ENCODE measurements at regions not wholly inside any gene's neighbourhood (a gene's known extent, or its start where the extent isn't known, plus 50 kb on each side); places are given as distances from the start of the nearest gene placed in this dataset.

DNA sequence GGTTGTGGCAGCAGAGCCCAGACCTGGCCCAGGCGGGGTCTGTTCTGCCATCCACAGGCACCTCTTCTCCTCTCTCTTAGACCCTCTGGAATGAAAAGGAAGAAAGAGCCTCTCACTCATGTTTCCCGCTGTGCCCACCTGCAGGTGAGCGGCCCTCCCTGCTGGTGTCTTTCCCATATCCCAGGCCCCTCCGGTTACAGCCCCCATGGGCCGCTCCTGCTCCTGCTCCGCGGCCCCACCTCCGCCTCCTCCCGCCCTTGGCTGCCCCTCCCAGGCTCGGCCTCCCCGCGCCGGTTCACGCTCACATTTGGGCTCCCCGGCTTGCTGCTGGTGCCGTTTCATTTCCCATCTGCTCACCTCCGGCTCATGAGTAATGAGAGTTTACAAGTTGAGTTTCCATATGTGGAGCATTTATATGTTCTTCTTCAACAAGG is 98.7 kb upstream of the SDK2 start:
- Mint-ChIP-seq H3K36me3 (no peaks in the 10 kb centered on the region), H3K27me3 (peaks cover 0 to 8% of the 10 kb centered on the region in 2 donors), H3K9me3 (peaks cover 0 to 2% (median 0%) of the 10 kb centered on the region in 8 donors), H3K27ac (no peak overlapping the region), H3K4me3 (no peak overlapping the region), H3K4me1 (peaks cover 8 to 16% (median 12%) of the 10 kb centered on the region in 4 donors)
- intact Hi-C loops (cut with micrococcal nuclease), result no loop called here
- no peaks in the 10 kb centered on the region for H3K36me3 ChIP-seq (ENCODE audit: insufficient read depth, low read length)
- H3K27ac ChIP-seq (ENCODE audit: low read depth, low read length), result no peak overlapping the region
- CTCF ChIA-PET (ENCODE audit: partially characterized antibody), result no interaction called here
- H3K4me3 ChIP-seq (ENCODE audit: low read length in 2 of 2), result no peak overlapping the region
- H3K4me1 ChIP-seq (ENCODE audit: insufficient read depth, low read length), result peaks cover 4% of the 10 kb centered on the region
- POLR2A ChIA-PET (ENCODE audit: partially characterized antibody), result no interaction called here
- no peak for DNase-seq
- no peaks in the 10 kb centered on the region for H3K27me3 ChIP-seq (ENCODE audit: insufficient read depth, low read length)
- H3K9me3 ChIP-seq (ENCODE audit: control insufficient read depth in 1 of 2, low read length in 2 of 2), result no peaks in the 10 kb centered on the region

DNA sequence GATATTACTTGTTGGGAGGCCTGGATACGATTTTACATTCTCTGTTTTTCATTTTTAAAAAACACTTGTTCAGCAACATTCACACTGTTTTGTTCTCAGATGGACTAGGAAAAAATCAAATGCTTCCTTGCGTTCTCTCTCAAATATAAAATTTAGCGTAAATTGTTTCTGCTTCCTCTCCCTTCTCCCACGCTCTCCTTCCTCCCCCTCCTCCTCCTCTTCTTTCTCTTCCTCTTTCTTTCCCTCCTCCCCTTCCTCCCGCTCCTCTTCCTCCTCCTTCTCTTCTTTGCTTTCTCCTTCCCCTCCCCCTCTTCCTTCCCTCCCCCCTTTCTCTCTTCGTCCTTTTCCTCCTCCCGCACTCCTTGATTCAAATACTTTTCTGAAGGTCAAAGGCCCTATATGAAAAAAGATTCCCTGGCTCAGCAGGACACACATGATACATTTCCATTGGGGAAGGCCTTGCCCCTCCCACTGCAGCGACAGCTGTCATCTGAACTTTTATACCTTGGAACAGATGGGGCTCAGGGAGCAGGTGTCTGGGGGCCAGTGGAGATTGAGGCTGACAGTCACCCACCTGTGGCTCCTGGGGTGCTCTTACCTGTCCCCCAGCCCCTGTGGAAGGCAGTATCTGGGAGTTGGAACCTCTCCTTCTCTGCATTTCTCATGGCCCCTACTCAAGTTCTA is 99.4 kb upstream of the SDK2 start:
- Histone ChIP-seq H3K27ac (ENCODE audit: low read depth, low read length) (no peak overlapping the region), H3K4me1 (ENCODE audit: insufficient read depth, low read length) (peaks cover 4% of the 10 kb centered on the region), H3K9me3 (ENCODE audit: control insufficient read depth in 1 of 2, low read length in 2 of 2) (no peaks in the 10 kb centered on the region), H3K36me3 (ENCODE audit: insufficient read depth, low read length) (no peaks in the 10 kb centered on the region), H3K27me3 (ENCODE audit: insufficient read depth, low read length) (no peaks in the 10 kb centered on the region), H3K4me3 (ENCODE audit: low read length in 2 of 2) (no peak overlapping the region)
- peaks cover 0 to 9% of the 10 kb centered on the region in 2 donors for H3K27me3 Mint-ChIP-seq
- ChIA-PET CTCF (ENCODE audit: partially characterized antibody) (no interaction called here), POLR2A (ENCODE audit: partially characterized antibody) (no interaction called here)
- no peak overlapping the region for H3K4me3 Mint-ChIP-seq
- H3K27ac Mint-ChIP-seq, result no peak overlapping the region
- no peaks in the 10 kb centered on the region for H3K36me3 Mint-ChIP-seq
- DNase-seq, result no peak
- intact Hi-C loops (cut with micrococcal nuclease), result no loop called here
- H3K9me3 Mint-ChIP-seq, result peaks cover 0 to 2% (median 0%) of the 10 kb centered on the region in 8 donors
- peaks cover 8 to 16% (median 12%) of the 10 kb centered on the region in 4 donors for H3K4me1 Mint-ChIP-seq

DNA sequence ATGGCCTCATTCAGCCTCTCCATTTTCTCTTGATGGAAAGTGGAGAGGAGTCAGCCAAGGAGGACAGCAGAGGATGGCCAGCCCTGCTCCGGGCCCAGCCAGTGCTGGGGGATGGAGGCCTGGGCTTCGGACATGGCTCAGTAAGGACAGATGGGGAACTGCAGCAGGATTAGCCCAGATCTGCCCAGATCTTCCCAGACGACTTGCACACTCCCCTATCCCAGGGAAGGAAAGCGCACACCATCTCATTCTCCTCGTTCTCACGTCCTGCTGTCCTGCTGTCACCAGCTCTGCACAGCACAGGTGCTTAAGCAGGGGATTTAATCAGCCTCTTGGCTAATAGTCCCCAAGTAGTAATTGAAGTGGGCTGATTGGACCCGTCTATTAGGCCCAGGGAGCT is 100.2 kb upstream of the SDK2 start:
- no peak overlapping the region for H3K4me3 ChIP-seq (ENCODE audit: low read length in 2 of 2)
- Mint-ChIP-seq H3K4me3 (no peak overlapping the region), H3K27ac (peak overlapping the region in 1 of 7 donors; percentile 36), H3K9me3 (peaks cover 0 to 2% (median 0%) of the 10 kb centered on the region in 8 donors), H3K36me3 (no peaks in the 10 kb centered on the region), H3K27me3 (peaks cover 0 to 9% of the 10 kb centered on the region in 2 donors), H3K4me1 (peaks cover 8 to 16% (median 12%) of the 10 kb centered on the region in 4 donors)
- peaks cover 4% of the 10 kb centered on the region for H3K4me1 ChIP-seq (ENCODE audit: insufficient read depth, low read length)
- no peaks in the 10 kb centered on the region for H3K36me3 ChIP-seq (ENCODE audit: insufficient read depth, low read length)
- intact Hi-C loops (cut with micrococcal nuclease), result no loop called here
- POLR2A ChIA-PET (ENCODE audit: partially characterized antibody), result no interaction called here
- H3K27me3 ChIP-seq (ENCODE audit: insufficient read depth, low read length), result no peaks in the 10 kb centered on the region
- no peaks in the 10 kb centered on the region for H3K9me3 ChIP-seq (ENCODE audit: control insufficient read depth in 1 of 2, low read length in 2 of 2)
- no peak for DNase-seq
- CTCF ChIA-PET (ENCODE audit: partially characterized antibody), result no interaction called here
- no peak overlapping the region for H3K27ac ChIP-seq (ENCODE audit: low read depth, low read length)

DNA sequence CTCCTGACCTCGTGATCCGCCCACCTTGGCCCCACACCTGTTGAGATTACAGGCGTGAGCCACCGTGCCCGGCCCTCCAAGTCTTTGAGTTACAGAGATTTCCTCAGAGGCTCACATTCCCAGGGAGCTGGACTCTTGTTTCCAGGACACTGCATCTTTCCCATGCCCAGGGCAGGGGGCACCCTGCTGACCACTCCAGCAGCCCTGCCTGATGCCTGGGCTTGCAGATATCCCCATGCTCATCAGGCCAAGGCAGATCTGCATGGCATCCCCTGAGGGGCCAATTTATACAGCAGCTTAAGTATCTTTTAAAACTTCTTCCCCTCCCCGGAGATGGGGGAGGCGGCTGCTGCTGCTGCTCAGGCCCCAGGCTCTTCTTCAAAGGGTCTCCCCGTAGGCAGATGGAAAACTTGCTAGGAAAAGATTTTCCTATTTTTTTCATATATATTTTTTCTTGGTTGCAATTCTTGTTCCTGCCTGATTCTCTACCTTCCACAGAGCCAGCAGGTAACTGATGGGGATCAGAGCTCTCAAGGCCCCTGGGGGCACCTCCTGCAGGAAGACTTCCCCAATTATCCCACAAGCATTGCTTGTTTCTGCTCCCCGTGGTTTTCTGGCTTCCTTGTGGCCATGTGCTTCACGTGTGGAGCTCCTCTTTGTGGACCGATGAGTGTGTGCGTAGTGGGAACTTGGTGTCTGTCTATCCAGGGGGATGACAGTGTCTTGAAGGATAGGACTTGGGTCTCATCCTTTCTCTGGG is 102.2 kb upstream of the SDK2 start:
- ChIA-PET CTCF (ENCODE audit: partially characterized antibody) (no interaction called here), POLR2A (ENCODE audit: partially characterized antibody) (no interaction called here)
- Histone ChIP-seq H3K36me3 (ENCODE audit: insufficient read depth, low read length) (no peaks in the 10 kb centered on the region), H3K27ac (ENCODE audit: low read depth, low read length) (no peak overlapping the region), H3K27me3 (ENCODE audit: insufficient read depth, low read length) (no peaks in the 10 kb centered on the region), H3K9me3 (ENCODE audit: control insufficient read depth in 1 of 2, low read length in 2 of 2) (no peaks in the 10 kb centered on the region), H3K4me1 (ENCODE audit: insufficient read depth, low read length) (no peaks in the 10 kb centered on the region), H3K4me3 (ENCODE audit: low read length in 2 of 2) (no peak overlapping the region)
- no peaks in the 10 kb centered on the region for H3K36me3 Mint-ChIP-seq
- H3K4me1 Mint-ChIP-seq, result peaks cover 0 to 5% (median 0%) of the 10 kb centered on the region in 4 donors
- H3K27me3 Mint-ChIP-seq, result peaks cover 0 to 9% of the 10 kb centered on the region in 2 donors
- no peak overlapping the region for H3K4me3 Mint-ChIP-seq
- intact Hi-C loops (cut with micrococcal nuclease), result no loop called here
- peaks cover 0 to 2% (median 0%) of the 10 kb centered on the region in 8 donors for H3K9me3 Mint-ChIP-seq
- DNase-seq, result no peak
- H3K27ac Mint-ChIP-seq, result no peak overlapping the region

DNA sequence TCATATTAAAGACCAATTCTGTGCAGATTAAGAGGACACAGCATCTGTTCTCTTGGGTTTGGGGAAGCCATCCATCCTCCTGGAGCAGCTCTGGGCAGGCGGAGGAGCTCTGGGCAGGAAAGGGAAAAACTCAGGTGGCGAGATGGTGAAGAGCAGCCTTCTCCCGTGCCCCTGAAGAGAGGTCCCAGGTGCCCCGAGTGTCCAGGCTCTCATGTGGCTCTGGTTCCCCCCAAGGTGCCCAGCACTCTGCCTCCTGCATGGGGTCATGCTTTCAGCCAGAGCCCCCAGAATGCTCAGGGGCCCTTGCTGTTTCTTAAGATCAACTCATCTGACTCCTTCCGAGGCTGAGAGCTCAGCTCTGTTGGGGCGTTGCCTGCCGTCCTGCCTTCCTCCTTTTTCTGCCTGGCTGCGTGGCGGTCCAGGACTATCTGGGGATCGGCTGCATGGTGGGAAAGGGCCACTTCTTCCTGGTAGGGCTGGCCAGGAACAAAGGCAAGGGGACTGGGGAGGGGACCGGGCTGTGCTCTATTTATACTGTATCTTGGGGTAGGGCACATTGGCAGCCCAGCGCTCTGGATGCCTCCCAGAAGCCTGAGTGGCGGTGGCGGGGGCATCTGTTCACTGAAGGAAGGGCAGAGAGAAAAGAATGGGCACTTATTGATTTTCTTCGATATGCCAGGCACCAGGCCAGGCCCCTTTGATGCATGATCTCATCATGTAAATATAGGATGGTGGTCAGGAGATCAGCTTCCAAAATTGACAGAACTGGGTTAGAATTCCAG is 103.2 kb upstream of the SDK2 start:
- peaks cover 0 to 9% of the 10 kb centered on the region in 2 donors for H3K27me3 Mint-ChIP-seq
- no peaks in the 10 kb centered on the region for H3K9me3 Mint-ChIP-seq
- H3K36me3 Mint-ChIP-seq, result no peaks in the 10 kb centered on the region
- no peaks in the 10 kb centered on the region for H3K36me3 ChIP-seq (ENCODE audit: insufficient read depth, low read length)
- H3K4me1 ChIP-seq (ENCODE audit: insufficient read depth, low read length), result no peaks in the 10 kb centered on the region
- peaks cover 0 to 2% (median 0%) of the 10 kb centered on the region in 4 donors for H3K4me1 Mint-ChIP-seq
- H3K27ac Mint-ChIP-seq, result no peak overlapping the region
- H3K9me3 ChIP-seq (ENCODE audit: control insufficient read depth in 1 of 2, low read length in 2 of 2), result no peaks in the 10 kb centered on the region
- H3K4me3 Mint-ChIP-seq, result no peak overlapping the region
- H3K27me3 ChIP-seq (ENCODE audit: insufficient read depth, low read length), result no peaks in the 10 kb centered on the region
- intact Hi-C loops (cut with micrococcal nuclease), result no loop called here
- H3K4me3 ChIP-seq (ENCODE audit: low read length in 2 of 2), result no peak overlapping the region
- CTCF ChIA-PET (ENCODE audit: partially characterized antibody), result interaction anchor here (0.6 kb wide), 1 partner anchor 46 kb away, joined by 3 read pairs; no protein-coding TSS in a partner anchor
- POLR2A ChIA-PET (ENCODE audit: partially characterized antibody), result no interaction called here
- DNase-seq, result no peak
- H3K27ac ChIP-seq (ENCODE audit: low read depth, low read length), result no peak overlapping the region

DNA sequence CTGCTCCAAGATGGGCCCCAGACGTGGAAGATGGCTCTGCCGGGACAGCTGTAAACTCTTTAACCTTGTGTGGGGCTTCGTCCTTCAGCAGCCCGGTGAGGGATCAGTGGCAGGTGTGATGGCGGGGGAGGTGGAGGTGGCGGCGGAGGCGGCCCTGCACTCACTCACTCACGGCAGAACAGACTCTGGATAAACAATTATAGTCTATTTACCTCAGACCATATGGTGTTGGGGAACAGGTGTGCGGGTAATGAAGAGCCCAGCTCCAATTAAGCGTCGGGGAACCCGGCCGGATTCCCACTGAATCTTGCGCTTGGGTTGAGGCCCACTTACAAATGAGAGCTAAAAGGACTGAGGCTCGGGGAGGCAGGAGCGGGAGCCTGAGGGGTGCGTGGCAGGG is 104.3 kb upstream of the SDK2 start:
- no peaks in the 10 kb centered on the region for H3K36me3 ChIP-seq (ENCODE audit: insufficient read depth, low read length)
- Mint-ChIP-seq H3K36me3 (no peaks in the 10 kb centered on the region), H3K27me3 (peaks cover 0 to 9% of the 10 kb centered on the region in 2 donors), H3K27ac (no peak overlapping the region), H3K9me3 (no peaks in the 10 kb centered on the region), H3K4me1 (peaks cover 0 to 2% (median 0%) of the 10 kb centered on the region in 4 donors), H3K4me3 (no peak overlapping the region)
- no peak for DNase-seq
- no peaks in the 10 kb centered on the region for H3K9me3 ChIP-seq (ENCODE audit: control insufficient read depth in 1 of 2, low read length in 2 of 2)
- H3K27me3 ChIP-seq (ENCODE audit: insufficient read depth, low read length), result no peaks in the 10 kb centered on the region
- ChIA-PET CTCF (ENCODE audit: partially characterized antibody) (no interaction called here), POLR2A (ENCODE audit: partially characterized antibody) (no interaction called here)
- no peak overlapping the region for H3K27ac ChIP-seq (ENCODE audit: low read depth, low read length)
- no peak overlapping the region for H3K4me3 ChIP-seq (ENCODE audit: low read length in 2 of 2)
- intact Hi-C loops (cut with micrococcal nuclease), result no loop called here
- no peaks in the 10 kb centered on the region for H3K4me1 ChIP-seq (ENCODE audit: insufficient read depth, low read length)

DNA sequence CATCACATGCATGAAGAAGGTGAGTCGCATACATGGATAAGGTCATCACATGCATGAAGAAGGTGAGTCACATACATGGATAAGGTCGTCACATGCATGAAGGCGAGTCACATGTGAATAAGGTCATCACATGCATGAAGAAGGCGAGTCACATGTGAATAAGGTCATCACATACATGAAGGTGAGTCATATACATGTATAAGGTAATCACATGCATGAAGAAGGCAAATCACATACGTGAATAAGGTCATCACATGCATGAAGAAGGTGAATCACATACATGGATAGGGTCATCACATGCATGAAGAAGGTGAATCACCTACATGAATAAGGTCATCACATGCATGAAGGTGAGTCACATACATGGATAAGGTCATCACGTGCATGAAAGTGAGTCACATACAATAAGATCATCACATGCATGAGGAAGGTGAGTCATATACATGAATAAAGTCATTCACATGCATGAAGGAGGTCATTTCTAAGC is 105.1 kb upstream of the SDK2 start:
- Mint-ChIP-seq H3K9me3 (no peaks in the 10 kb centered on the region), H3K27me3 (peaks cover 0 to 9% of the 10 kb centered on the region in 2 donors), H3K36me3 (no peaks in the 10 kb centered on the region), H3K4me3 (no peak overlapping the region), H3K27ac (no peak overlapping the region), H3K4me1 (peaks cover 0 to 2% (median 0%) of the 10 kb centered on the region in 4 donors)
- no peaks in the 10 kb centered on the region for H3K27me3 ChIP-seq (ENCODE audit: insufficient read depth, low read length)
- DNase-seq, result no peak
- intact Hi-C loops (cut with micrococcal nuclease), result no loop called here
- ChIA-PET CTCF (ENCODE audit: partially characterized antibody) (no interaction called here), POLR2A (ENCODE audit: partially characterized antibody) (no interaction called here)
- no peak overlapping the region for H3K4me3 ChIP-seq (ENCODE audit: low read length in 2 of 2)
- H3K4me1 ChIP-seq (ENCODE audit: insufficient read depth, low read length), result no peaks in the 10 kb centered on the region
- no peaks in the 10 kb centered on the region for H3K36me3 ChIP-seq (ENCODE audit: insufficient read depth, low read length)
- no peak overlapping the region for H3K27ac ChIP-seq (ENCODE audit: low read depth, low read length)
- no peaks in the 10 kb centered on the region for H3K9me3 ChIP-seq (ENCODE audit: control insufficient read depth in 1 of 2, low read length in 2 of 2)
